IMR-90 (cell line): ENCODE measurements at regions not wholly inside any gene's neighbourhood (a gene's known extent, or its start where the extent isn't known, plus 50 kb on each side); places are given as distances from the start of the nearest gene placed in this dataset.

Experiments
- ATAC-seq: fragments of 200-7000 bp; cut with Tn5 transposase; 2 replicates; pipeline ENCODE4 v1.9.1; 2020; ENCODE audit warnings: low read depth, mild to moderate bottlenecking, moderate library complexity
- BruUV-seq: library from RNA; stranded (reverse); fragments of 400-500 nt; replicated peaks from 2 replicates; lab custom pipeline; 2021; lab: Mats Ljungman, UMichigan
- CTCF ChIA-PET: fragments of 300-600 bp; formaldehyde crosslinking; extraction: SDS; loops from one replicate; lab custom pipeline; 2021; ENCODE audit warnings: antibody characterized with exemption; lab: Yijun Ruan, JAX
- POLR2A ChIA-PET: fragments of 300-600 bp; sonication (Branson Sonifier 250); formaldehyde crosslinking; loops from one replicate; lab custom pipeline; 2022; ENCODE audit warnings: antibody characterized with exemption; ENCODE audit not compliant: unreplicated experiment; lab: Charles Lee
- DNase-seq: peaks from one replicate; pipeline ENCODE4 v3.0.0; 2013
- H2AFZ ChIP-seq: replicated peaks from 2 replicates; pipeline ENCODE3; 2013; ENCODE audit warnings: low read length, mild to moderate bottlenecking; ENCODE audit not compliant: poor library complexity
- H2AK5ac ChIP-seq: 2 replicates; pipeline ENCODE4 v1.6.1; 2013; ENCODE audit warnings: low read depth, low read length, inconsistent platforms
- H2AK9ac ChIP-seq: replicated peaks from 2 replicates; pipeline ENCODE3; 2013; ENCODE audit warnings: mild to moderate bottlenecking, low read depth, low read length, moderate library complexity; ENCODE audit not compliant: poor library complexity
- H2BK120ac ChIP-seq: 2 replicates; pipeline ENCODE4 v1.6.1; 2013; ENCODE audit warnings: low read depth, low read length, inconsistent platforms
- H2BK15ac ChIP-seq: 3 replicates; pipeline ENCODE4 v1.6.1; 2013; ENCODE audit warnings: low read depth, low read length, inconsistent platforms
- H2BK20ac ChIP-seq: 2 replicates; pipeline ENCODE4 v1.6.1; 2013; ENCODE audit warnings: low read depth, mild to moderate bottlenecking, inconsistent platforms, low read length, moderate library complexity
- H2BK5ac ChIP-seq: 2 replicates; pipeline ENCODE4 v1.6.1; 2013; ENCODE audit warnings: mild to moderate bottlenecking, low read depth, low read length, inconsistent platforms; ENCODE audit not compliant: poor library complexity, severe bottlenecking
- H3K14ac ChIP-seq: replicated peaks from 2 replicates; pipeline ENCODE4 v1.6.1; 2013; ENCODE audit warnings: low read depth, low read length, inconsistent platforms
- H3K18ac ChIP-seq: 2 replicates; pipeline ENCODE4 v1.6.1; 2013; ENCODE audit warnings: low read depth, low read length, control low read depth
- H3K23ac ChIP-seq: 2 replicates; pipeline ENCODE4 v1.6.1; 2013; ENCODE audit warnings: low read depth, low read length, inconsistent platforms
- H3K27ac ChIP-seq: 2 replicates; pipeline ENCODE4 v1.5.1; 2013; ENCODE audit warnings: mild to moderate bottlenecking, control low read depth, low read length; ENCODE audit not compliant: insufficient read depth
- H3K27me3 ChIP-seq: 2 replicates; pipeline ENCODE4 v1.6.1; 2013; ENCODE audit warnings: low read length; ENCODE audit not compliant: control insufficient read depth, insufficient read depth
- H3K36me3 ChIP-seq: 2 replicates; pipeline ENCODE4 v1.6.1; 2013; ENCODE audit warnings: low read length, mixed read lengths; ENCODE audit not compliant: control insufficient read depth, insufficient read depth
- H3K4ac ChIP-seq: 2 replicates; pipeline ENCODE4 v1.6.1; 2013; ENCODE audit warnings: low read depth, low read length, inconsistent platforms
- H3K4me1 ChIP-seq: 2 replicates; pipeline ENCODE4 v1.6.1; 2013; ENCODE audit warnings: low read length, mixed read lengths; ENCODE audit not compliant: control insufficient read depth, insufficient read depth
- H3K4me2 ChIP-seq: 2 replicates; pipeline ENCODE4 v1.6.1; 2013; ENCODE audit warnings: low read depth, mild to moderate bottlenecking, control low read depth, low read length, moderate library complexity
- H3K4me3 ChIP-seq: 2 replicates; pipeline ENCODE4 v1.5.1; 2013; ENCODE audit warnings: low read depth, mild to moderate bottlenecking, control low read depth, low read length, moderate library complexity; ENCODE audit not compliant: insufficient read depth
- H3K56ac ChIP-seq: 2 replicates; pipeline ENCODE4 v1.6.1; 2013; ENCODE audit warnings: low read length, inconsistent platforms; ENCODE audit not compliant: insufficient read depth; ENCODE audit errors: extremely low read depth
- H3K79me1 ChIP-seq, 2 experiments: 2 replicates each; pipeline ENCODE4 v1.6.1; 2013; ENCODE audit warnings: low read length in 2 of 2, inconsistent platforms in 1 of 2, low read depth in 1 of 2
- H3K9ac ChIP-seq: 2 replicates; pipeline ENCODE4 v1.6.1; 2013; ENCODE audit warnings: low read depth, low read length, control low read depth
- H3K9me1 ChIP-seq: 2 replicates; pipeline ENCODE4 v1.6.1; 2013; ENCODE audit warnings: low read length, inconsistent platforms; ENCODE audit not compliant: insufficient read depth
- H3K9me3 ChIP-seq: 2 replicates; pipeline ENCODE4 v1.6.1; 2013; ENCODE audit warnings: low read length; ENCODE audit not compliant: control insufficient read depth, insufficient read depth
- H4K20me1 ChIP-seq: 2 replicates; pipeline ENCODE4 v1.6.1; 2013; ENCODE audit warnings: low read length, inconsistent platforms; ENCODE audit not compliant: insufficient read depth
- H4K5ac ChIP-seq: 2 replicates; pipeline ENCODE4 v1.6.1; 2013; ENCODE audit warnings: mild to moderate bottlenecking, low read depth, low read length, control low read depth
- H4K8ac ChIP-seq, 2 experiments: 2 replicates each; pipeline ENCODE4 v1.6.1; 2013; ENCODE audit warnings: low read depth in 2 of 2, low read length in 2 of 2, control low read depth in 1 of 2, inconsistent platforms in 1 of 2
- H4K91ac ChIP-seq: 2 replicates; pipeline ENCODE4 v1.6.1; 2013; ENCODE audit warnings: low read depth, low read length, inconsistent platforms; ENCODE audit not compliant: insufficient read depth
- BHLHE40 ChIP-seq: fragments of 150-350 bp; IDR thresholded peaks from 2 replicates; pipeline ENCODE4 v1.6.1; 2016; ENCODE audit warnings: mild to moderate bottlenecking, low read depth, low read length
- CEBPB ChIP-seq: IDR thresholded peaks from 2 replicates; pipeline ENCODE4 v1.6.1; 2012; ENCODE audit warnings: low read depth, low read length, improper control_type of control experiment
- CHD1 ChIP-seq: IDR thresholded peaks from 2 replicates; pipeline ENCODE4 v1.6.1; 2012; ENCODE audit warnings: low read depth, low read length, improper control_type of control experiment
- FOS ChIP-seq: fragments of 150-350 bp; IDR thresholded peaks from 2 replicates; pipeline ENCODE4 v1.6.1; 2016; ENCODE audit warnings: low read depth, low read length
- MAFK ChIP-seq: IDR thresholded peaks from 2 replicates; pipeline ENCODE4 v1.6.1; 2012; ENCODE audit warnings: low read depth, low read length, improper control_type of control experiment
- MAZ ChIP-seq: IDR thresholded peaks from 2 replicates; pipeline ENCODE4 v1.6.1; 2012; ENCODE audit warnings: low read depth, mild to moderate bottlenecking, low read length, improper control_type of control experiment, moderate library complexity, borderline replicate concordance
- MXI1 ChIP-seq: IDR thresholded peaks from 2 replicates; pipeline ENCODE4 v1.6.1; 2012; ENCODE audit warnings: low read depth, mild to moderate bottlenecking, low read length, moderate library complexity, borderline replicate concordance
- NFE2L2 ChIP-seq: fragments of 150-350 bp; IDR thresholded peaks from 2 replicates; pipeline ENCODE4 v1.6.1; 2016; ENCODE audit warnings: low read depth, mild to moderate bottlenecking, low read length
- POLR2A ChIP-seq: IDR thresholded peaks from 2 replicates; pipeline ENCODE4 v1.6.1; 2012; ENCODE audit warnings: mild to moderate bottlenecking, low read depth, low read length
- RAD21 ChIP-seq: IDR thresholded peaks from 2 replicates; pipeline ENCODE4 v1.6.1; 2012; ENCODE audit warnings: low read length, improper control_type of control experiment
- RCOR1 ChIP-seq: IDR thresholded peaks from 2 replicates; pipeline ENCODE4 v1.6.1; 2012; ENCODE audit warnings: mild to moderate bottlenecking, low read length, improper control_type of control experiment; ENCODE audit not compliant: insufficient replicate concordance
- RFX5 ChIP-seq: IDR thresholded peaks from 2 replicates; pipeline ENCODE4 v1.8.0; 2012; ENCODE audit warnings: low read depth, mild to moderate bottlenecking, low read length, moderate library complexity
- SMC3 ChIP-seq: fragments of 150-350 bp; IDR thresholded peaks from 2 replicates; pipeline ENCODE4 v1.6.1; 2016; ENCODE audit warnings: low read depth, mild to moderate bottlenecking, antibody characterized with exemption, low read length, moderate library complexity
- WGBS, 2 experiments: methylation state at CpG; one replicate each; pipeline versions ENCODE4 v1.1.5 to v1.1.7; 2013; ENCODE audit warnings: missing lambda C conversion rate in 2 of 2; ENCODE audit not compliant: insufficient read length in 1 of 2; ENCODE audit errors: extremely low coverage in 2 of 2; 5-methylcytosine and 5-hydroxymethylcytosine counted together
- dilution Hi-C: fragments of 300-500 bp; cut with HindIII; formaldehyde crosslinking; loops from one replicate; pipeline ENCODE4 v1.14.3; 2018; ENCODE audit warnings: low sequenced_read_pairs; ENCODE audit not compliant: unreplicated experiment
- in situ Hi-C: fragments of 300-500 bp; cut with MboI; formaldehyde crosslinking; loops from 3 replicates; pipeline ENCODE4 v1.14.3; 2019; ENCODE audit warnings: low sequenced_read_pairs, inconsistent platforms, mixed read lengths
- intact Hi-C: fragments of 100-400 bp; cut with micrococcal nuclease; formaldehyde crosslinking; loops from 2 replicates; pipeline ENCODE4 v1.10.0; 2022
- TF ChIP-seq, protein P1 (sequence below): fragments of 150-350 bp; IDR thresholded peaks from 2 replicates; pipeline ENCODE4 v1.6.1; 2016; ENCODE audit warnings: low read depth, mild to moderate bottlenecking, low read length, moderate library complexity, borderline replicate concordance
- TF ChIP-seq, protein P2 (sequence below): conservative IDR thresholded peaks from 2 replicates; pipeline ENCODE4 v1.5.1; 2012; ENCODE audit warnings: mild to moderate bottlenecking, low read depth, low read length, improper control_type of control experiment
- TF ChIP-seq, protein P3 (sequence below): fragments of 150-350 bp; IDR thresholded peaks from 2 replicates; pipeline ENCODE4 v1.6.1; 2017; ENCODE audit warnings: mild to moderate bottlenecking, antibody characterized with exemption, low read length, low read depth

DNA sequence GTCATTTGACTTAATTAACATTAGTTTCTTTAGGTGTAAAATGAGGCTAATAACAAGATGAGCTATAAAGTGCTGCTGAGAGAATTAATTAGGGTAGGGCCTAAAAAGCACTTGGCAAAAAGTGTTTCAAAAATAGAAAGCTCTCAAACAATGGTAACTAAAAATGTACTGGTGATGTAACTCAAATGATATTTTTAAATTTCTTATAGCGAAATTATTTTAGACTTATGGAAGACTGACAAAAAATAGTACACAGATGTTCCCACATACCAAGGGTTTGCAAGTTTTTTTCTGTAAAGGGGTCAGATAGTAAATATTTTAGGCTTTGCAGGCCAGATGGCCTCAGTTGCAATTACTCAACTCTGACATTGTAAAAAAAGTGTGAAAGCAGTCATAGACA lies 190.7 kb upstream of the UFL1 start:
- ATAC-seq (no peak), DNase-seq (no peak)
- dilution Hi-C loops, result no loop called here
- Histone ChIP-seq H2BK5ac (no peak overlapping the region), H3K9me3 (peaks cover 4% of the 10 kb centered on the region; the same call in 1 of the 2 replicates), H3K4me3 (no peak overlapping the region), H2AK9ac (no peak overlapping the region), H3K4me1 (no peaks in the 10 kb centered on the region), H2BK120ac (no peak overlapping the region), H2AK5ac (no peak overlapping the region), H3K56ac (no peak overlapping the region), H3K36me3 (no peaks in the 10 kb centered on the region), H2BK15ac (no peak overlapping the region), H4K20me1 (no peaks in the 10 kb centered on the region), H3K9ac (no peak overlapping the region), H2AFZ (no peak overlapping the region), H3K79me1 (no peaks in the 10 kb centered on the region), H3K9me1 (no peaks in the 10 kb centered on the region), H4K91ac (no peak overlapping the region), H3K18ac (no peak overlapping the region), H3K27me3 (no peaks in the 10 kb centered on the region), H3K23ac (no peak overlapping the region), H2BK20ac (no peak overlapping the region), H4K5ac (no peak overlapping the region), H3K14ac (no peak overlapping the region), H3K27ac (no peak overlapping the region), H4K8ac (no peak overlapping the region), H3K4me2 (no peak overlapping the region), H3K4ac (no peak overlapping the region)
- no TSS peak for BruUV-seq
- intact Hi-C loops, result no loop called here
- TF ChIP-seq RCOR1, result no peak
- TF ChIP-seq RFX5, result no peak
- no peak for TF ChIP-seq MAFK
- no peak for TF ChIP-seq MXI1
- TF ChIP-seq, protein P1, sequence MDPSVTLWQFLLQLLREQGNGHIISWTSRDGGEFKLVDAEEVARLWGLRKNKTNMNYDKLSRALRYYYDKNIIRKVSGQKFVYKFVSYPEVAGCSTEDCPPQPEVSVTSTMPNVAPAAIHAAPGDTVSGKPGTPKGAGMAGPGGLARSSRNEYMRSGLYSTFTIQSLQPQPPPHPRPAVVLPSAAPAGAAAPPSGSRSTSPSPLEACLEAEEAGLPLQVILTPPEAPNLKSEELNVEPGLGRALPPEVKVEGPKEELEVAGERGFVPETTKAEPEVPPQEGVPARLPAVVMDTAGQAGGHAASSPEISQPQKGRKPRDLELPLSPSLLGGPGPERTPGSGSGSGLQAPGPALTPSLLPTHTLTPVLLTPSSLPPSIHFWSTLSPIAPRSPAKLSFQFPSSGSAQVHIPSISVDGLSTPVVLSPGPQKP, result no peak
- TF ChIP-seq NFE2L2, result no peak
- no peak for TF ChIP-seq BHLHE40
- TF ChIP-seq CEBPB, result no peak
- no peak for TF ChIP-seq POLR2A
- no peak for TF ChIP-seq CHD1
- no peak for TF ChIP-seq SMC3
- no peak for TF ChIP-seq FOS
- TF ChIP-seq, protein P2, sequence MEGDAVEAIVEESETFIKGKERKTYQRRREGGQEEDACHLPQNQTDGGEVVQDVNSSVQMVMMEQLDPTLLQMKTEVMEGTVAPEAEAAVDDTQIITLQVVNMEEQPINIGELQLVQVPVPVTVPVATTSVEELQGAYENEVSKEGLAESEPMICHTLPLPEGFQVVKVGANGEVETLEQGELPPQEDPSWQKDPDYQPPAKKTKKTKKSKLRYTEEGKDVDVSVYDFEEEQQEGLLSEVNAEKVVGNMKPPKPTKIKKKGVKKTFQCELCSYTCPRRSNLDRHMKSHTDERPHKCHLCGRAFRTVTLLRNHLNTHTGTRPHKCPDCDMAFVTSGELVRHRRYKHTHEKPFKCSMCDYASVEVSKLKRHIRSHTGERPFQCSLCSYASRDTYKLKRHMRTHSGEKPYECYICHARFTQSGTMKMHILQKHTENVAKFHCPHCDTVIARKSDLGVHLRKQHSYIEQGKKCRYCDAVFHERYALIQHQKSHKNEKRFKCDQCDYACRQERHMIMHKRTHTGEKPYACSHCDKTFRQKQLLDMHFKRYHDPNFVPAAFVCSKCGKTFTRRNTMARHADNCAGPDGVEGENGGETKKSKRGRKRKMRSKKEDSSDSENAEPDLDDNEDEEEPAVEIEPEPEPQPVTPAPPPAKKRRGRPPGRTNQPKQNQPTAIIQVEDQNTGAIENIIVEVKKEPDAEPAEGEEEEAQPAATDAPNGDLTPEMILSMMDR, result no peak
- TF ChIP-seq, protein P3, sequence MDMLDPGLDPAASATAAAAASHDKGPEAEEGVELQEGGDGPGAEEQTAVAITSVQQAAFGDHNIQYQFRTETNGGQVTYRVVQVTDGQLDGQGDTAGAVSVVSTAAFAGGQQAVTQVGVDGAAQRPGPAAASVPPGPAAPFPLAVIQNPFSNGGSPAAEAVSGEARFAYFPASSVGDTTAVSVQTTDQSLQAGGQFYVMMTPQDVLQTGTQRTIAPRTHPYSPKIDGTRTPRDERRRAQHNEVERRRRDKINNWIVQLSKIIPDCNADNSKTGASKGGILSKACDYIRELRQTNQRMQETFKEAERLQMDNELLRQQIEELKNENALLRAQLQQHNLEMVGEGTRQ, result no peak
- no peak for TF ChIP-seq MAZ
- no peak for TF ChIP-seq RAD21
- POLR2A ChIA-PET, result no interaction called here
- no CpG with 5 or more reads among the region's 1 CpG for WGBS, 2 experiments
- in situ Hi-C loops, result no loop called here
- CTCF ChIA-PET, result no interaction called here
